GM18508 (cell line): ENCODE measurements at regions not wholly inside any gene's neighbourhood (a gene's known extent, or its start where the extent isn't known, plus 50 kb on each side); places are given as distances from the start of the nearest gene placed in this dataset.
"Not testable (repeated sequence)": the region's sequence is repeated elsewhere in the genome, so short reads cannot be mapped to it uniquely, and the experiment has no call there.

ENCODE experiments used
- ATAC-seq: cut with Tn5 transposase; IDR thresholded peaks from one replicate; pipeline ENCODE4 v1.9.1; 2021; ENCODE audit warnings: moderate number of reproducible peaks; ENCODE audit not compliant: insufficient read depth, unreplicated experiment

GRCh38 chr11:25159341-25159740, 662.5 kb downstream of the LUZP2 start:
- no peak for ATAC-seq

GRCh38 chr11:25163421-25163820, 666.6 kb downstream of the LUZP2 start:
- no peak for ATAC-seq

DNA sequence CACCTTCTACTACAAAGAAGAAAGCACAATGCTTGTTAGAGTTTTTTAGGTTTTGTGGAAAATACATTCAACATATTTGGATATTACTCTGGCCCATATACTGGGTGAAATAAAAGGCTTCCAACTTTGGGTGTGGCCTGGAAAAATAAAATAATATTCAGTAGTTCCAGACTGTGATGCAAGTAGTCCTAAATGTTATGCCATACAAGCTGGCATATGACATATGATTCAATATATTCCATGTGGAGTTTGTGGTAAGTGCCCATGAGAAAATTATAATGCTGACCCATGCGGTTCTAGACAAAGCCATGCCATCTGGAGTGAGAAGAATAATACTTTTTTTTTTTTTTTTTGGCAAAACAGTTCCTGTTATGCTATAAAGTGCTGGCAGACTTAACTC, 683.3 kb downstream of the LUZP2 start:
- no peak for ATAC-seq

GRCh38 chr11:25183411-25183810, 686.6 kb downstream of the LUZP2 start:
- no peak for ATAC-seq

DNA sequence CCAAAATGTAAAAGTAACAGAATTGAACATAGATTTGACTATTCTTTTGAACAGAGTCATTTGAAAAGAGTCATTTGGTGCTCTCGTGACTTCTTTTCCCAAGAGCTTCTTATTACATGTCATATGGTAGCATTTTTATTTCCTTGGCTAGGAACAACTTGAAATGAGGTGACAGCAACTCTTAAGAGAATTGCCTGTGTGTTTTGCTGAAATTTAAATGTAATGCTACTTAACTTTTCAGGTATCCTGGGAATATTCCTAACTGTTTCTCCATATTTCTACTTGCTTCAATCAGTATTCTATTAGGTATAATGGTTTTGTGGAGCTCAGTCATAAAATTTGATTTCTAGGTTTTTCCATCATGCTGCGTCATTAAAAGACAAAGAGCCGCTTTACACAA, 700.7 kb downstream of the LUZP2 start:
- ATAC-seq: no peak

GRCh38 chr11:25198704-25199103, 701.9 kb downstream of the LUZP2 start:
- no peak for ATAC-seq

DNA sequence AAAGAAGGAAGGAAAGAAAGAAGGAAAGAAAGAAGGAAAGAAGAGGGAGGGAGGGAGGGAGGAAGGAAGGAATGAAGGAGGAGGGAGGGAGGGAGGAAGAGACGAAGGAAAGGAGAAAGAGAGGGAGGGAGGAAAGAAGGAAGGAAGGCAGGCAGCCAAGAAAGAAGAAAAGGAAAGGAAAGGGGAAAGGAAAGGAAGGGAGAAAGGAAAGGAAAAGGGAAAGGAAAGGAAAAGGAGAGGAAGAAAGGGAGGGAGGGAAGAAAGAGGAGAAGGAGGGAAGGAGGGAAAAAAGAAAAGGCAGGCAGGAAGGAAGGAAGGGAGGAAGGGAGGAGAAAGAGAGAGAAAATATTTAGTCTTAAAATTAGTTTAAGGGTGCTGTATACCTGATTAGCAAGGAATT, 704.1 kb downstream of the LUZP2 start:
- ATAC-seq: no peak

- ATAC-seq: no peak
Observed at GRCh38 chr11:25206762-25207161, 709.9 kb downstream of the LUZP2 start.

DNA sequence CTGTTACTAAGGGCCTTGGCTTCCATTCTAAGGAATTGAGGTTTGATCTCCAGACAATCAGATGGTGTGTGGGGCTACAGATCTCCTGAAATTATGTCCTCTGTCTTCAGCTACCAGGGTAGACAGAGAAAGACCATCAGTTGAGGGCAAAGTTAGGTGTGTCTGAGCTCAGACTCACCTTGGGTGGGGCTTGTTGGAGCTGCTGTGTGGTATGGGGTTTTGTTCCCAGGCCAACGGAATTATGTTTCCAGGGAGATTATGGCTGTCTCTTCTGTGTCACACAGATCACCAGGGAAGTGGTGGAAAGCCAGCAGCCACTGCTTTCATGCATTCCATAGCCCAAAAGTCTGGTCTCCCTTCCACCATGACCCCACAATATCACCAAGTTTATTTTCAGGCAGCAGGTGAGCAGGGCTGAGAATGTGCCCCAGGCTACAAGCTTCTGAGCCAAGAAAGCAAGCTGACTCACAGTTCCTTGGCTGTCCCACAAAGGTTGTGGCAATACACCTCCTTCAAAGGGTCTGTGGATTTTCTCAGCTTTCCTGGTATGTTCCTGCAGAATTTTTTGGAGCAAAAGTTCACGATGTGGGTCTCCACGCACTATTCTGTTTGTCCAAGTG, 714.9 kb downstream of the LUZP2 start:
- no peak for ATAC-seq

- no peak for ATAC-seq
Observed at GRCh38 chr11:25214535-25215176, 717.8 kb downstream of the LUZP2 start.

DNA sequence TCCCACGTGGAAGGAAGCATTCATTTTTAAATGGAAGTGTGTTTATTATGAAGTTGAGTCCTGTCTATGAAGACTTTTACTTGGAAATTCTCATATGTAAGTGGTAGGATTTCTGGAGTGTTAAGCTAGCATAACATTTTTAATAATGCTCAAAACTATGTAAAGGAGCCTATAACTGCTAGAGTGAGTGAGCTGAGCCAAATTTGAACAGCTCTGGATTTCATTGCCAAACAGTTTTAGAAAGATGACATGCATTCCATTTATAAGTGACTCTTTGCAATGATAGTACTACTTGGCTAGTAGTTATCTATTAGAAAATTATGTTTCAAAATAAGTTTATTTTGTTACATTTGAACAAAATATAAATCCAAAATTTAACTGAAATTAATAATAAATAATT, 721.2 kb downstream of the LUZP2 start:
- no peak for ATAC-seq

- ATAC-seq: no peak
Observed at GRCh38 chr11:25225078-25225477, 728.2 kb downstream of the LUZP2 start.

DNA sequence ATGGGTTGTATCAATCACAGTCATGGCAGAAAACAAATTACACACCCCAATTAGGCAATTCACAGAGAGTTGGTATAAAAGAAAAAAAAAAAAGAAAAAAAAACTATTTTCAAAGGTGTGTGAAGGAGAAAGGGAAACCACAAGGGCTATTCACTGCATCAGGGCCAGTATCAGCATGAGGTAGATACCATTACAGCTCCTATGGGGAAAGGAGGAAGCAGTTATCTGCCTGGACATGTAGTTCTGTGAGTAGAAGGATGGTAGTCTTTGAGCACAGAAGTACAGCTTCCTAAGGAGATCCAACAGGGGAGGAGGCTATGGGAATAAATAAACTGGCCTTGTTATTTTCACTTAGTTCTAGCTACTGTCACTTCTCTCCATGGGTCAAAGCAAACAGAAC, 746.1 kb downstream of the LUZP2 start:
- ATAC-seq: no peak

DNA sequence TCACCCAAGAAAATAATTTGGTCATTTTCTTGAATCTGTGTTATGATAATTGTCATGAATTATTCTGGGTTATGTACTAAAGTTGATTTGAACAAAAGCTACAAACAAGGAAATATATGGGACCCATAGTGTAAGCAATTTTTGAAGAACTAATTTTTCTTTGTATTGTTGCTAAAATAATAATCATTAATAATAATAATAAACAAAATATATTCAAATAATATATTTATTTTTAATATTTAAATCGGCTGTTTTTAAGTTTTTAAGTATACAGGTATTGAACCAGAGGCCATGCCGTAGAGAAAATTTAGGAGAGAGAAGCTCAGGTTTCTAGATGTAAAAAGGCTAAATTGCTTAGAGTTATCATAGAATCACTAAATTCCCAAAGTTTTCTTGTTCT, 747.3 kb downstream of the LUZP2 start:
- no peak for ATAC-seq

DNA sequence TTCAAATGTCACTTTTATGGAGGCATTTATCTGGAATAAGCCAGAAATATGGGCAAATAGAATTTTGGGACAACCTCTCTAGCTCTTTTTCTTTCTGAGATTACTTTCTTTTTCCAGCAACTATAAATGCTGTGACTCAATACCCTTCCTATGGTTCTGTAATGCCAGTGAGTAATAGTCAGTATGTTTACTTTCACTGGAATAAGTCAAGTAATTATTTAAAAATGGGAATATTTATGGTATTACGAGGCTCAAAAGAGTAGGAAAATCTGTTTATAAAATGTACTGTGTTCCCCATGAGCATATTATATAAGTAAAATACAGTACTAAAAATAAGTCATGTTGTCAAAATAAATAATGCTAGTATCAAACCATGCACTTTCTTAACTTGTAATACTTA, 750.5 kb downstream of the LUZP2 start:
- no peak for ATAC-seq

- ATAC-seq: no peak
Observed at GRCh38 chr11:25252854-25253253, 756.0 kb downstream of the LUZP2 start.

DNA sequence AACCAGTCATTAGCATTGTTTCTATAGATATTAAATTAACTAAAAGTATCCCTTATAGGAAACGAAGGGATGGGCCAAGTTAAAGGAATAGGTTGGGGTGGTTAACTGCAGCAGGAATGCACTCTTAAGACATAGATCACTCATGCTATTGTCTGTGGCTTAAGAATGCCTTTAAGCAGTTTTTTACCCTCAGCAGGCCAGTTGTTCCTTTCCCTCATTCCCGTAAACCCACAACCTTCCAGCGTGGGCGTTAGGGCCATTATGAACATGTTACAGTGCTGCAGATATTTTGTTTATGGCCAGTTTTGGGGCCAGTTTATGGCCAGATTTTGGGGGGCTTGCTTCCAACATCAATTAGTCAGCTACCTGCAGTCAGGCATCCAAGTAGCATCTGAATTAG, 767.0 kb downstream of the LUZP2 start:
- not testable (repeated sequence) for ATAC-seq

DNA sequence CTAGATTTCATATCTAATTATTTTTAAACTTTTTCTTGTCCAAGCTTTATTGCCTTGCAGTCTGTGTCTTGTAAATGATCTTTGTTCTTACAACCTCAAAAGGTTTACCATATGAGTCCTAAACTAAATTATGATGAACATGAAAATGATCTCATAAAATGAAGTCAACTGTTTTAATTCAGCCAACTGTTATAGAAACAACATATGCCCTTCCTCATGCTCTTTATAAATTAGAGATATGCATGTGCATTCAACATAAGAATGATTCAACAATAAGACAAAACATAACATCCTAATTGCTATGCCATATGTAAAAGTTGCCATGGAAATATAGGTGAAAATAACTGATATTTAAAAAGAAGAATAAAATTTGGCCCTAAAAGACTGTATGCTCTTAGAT, 774.4 kb downstream of the LUZP2 start:
- ATAC-seq: no peak

GRCh38 chr11:25272214-25272613, 775.4 kb downstream of the LUZP2 start:
- no peak for ATAC-seq

DNA sequence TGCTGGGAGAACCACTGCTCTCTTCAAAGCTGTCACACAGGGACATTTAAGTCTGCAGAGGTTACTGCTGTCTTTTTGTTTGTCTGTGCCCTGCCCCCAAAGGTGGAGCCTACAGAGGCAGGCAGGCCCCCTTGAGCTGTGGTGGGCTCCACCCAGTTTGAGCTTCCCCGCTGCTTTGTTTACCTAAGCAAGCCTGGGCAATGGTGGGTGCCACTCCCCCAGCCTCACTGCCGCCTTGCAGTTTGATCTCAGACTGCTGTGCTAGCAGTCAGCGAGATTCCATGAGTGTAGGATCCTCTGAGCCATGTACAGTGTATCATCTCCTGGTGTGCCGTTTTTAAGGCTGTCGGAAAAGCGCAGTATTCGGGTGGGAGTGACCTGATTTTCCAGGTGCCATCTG, 784.0 kb downstream of the LUZP2 start:
- ATAC-seq: not testable (repeated sequence)

GRCh38 chr11:25293166-25293565, 796.3 kb downstream of the LUZP2 start:
- no peak for ATAC-seq

DNA sequence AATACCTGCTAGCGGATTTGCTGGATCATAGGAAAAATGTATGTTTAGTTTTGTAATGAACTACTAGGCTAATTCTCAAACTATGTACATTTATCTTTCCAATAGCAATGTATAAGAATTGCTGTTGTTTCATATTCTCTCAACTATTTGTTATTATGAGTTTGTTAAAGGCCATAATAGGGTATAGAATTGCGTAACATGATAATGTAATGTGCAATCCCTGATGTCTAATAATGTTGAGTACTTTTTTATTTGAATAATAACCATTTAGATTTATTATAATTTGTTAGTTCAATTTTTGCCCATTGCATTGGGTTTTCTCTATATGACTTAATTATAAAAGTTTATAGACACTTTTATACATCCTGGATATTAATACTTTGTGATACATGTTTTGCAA, 801.6 kb downstream of the LUZP2 start:
- no peak for ATAC-seq
